HEK293 (cell line): ENCODE measurements at regions not wholly inside any gene's neighbourhood (a gene's known extent, or its start where the extent isn't known, plus 50 kb on each side); places are given as distances from the start of the nearest gene placed in this dataset.

Source experiments
- CTCF ChIA-PET: fragments of 350-600 bp; formaldehyde crosslinking; extraction: SDS; loops from one replicate; lab custom pipeline; 2021; ENCODE audit warnings: antibody characterized with exemption; lab: Yijun Ruan, JAX
- POLR2A ChIA-PET: fragments of 300-600 bp; formaldehyde crosslinking; extraction: SDS; loops from one replicate; lab custom pipeline; 2020; ENCODE audit warnings: antibody characterized with exemption, inconsistent platforms; lab: Yijun Ruan, JAX
- H3K27ac ChIP-seq: fragments of 200-500 bp; sonication (Bioruptor generic); 2 replicates; pipeline ENCODE4 v1.5.1; 2014; ENCODE audit warnings: low read depth, low read length, control low read depth, inconsistent platforms; ENCODE audit errors: extremely low read depth
- H3K36me3 ChIP-seq, 2 experiments: fragments of 200-500 bp in 1 of 2; sonication (Bioruptor generic) in 1 of 2; 1 replicate in 1 of 2; 2 replicates in 1 of 2; pipeline ENCODE4 v1.5.1; 2014 to 2017; ENCODE audit warnings: inconsistent platforms in 2 of 2, low read length in 2 of 2; ENCODE audit not compliant: control insufficient read depth in 2 of 2, insufficient read depth in 1 of 2
- H3K4me1 ChIP-seq: fragments of 200-500 bp; sonication (Bioruptor generic); 2 replicates; pipeline ENCODE4 v1.5.1; 2014; ENCODE audit warnings: mild to moderate bottlenecking, low read length, inconsistent platforms; ENCODE audit not compliant: control insufficient read depth, insufficient read depth
- H3K4me3 ChIP-seq: 2 replicates; pipeline ENCODE4 v1.5.1; 2011; ENCODE audit warnings: low read depth, mild to moderate bottlenecking, control low read depth, low read length, moderate library complexity
- H3K9me3 ChIP-seq: fragments of 200-500 bp; sonication (Bioruptor generic); 2 replicates; pipeline ENCODE4 v1.5.1; 2014; ENCODE audit warnings: low read depth, low read length, inconsistent platforms; ENCODE audit not compliant: control insufficient read depth, insufficient read depth
- CTCF ChIP-seq: fragments of 450-650 bp; formaldehyde crosslinking; IDR thresholded peaks from 2 replicates; pipeline ENCODE4 v1.5.1; 2016; ENCODE audit warnings: missing biosample characterization, missing genetic modification characterization
- GLIS1 ChIP-seq: fragments of 450-650 bp; formaldehyde crosslinking; IDR thresholded peaks from 2 replicates; pipeline ENCODE4 v1.5.1; 2016; ENCODE audit warnings: missing biosample characterization, missing genetic modification characterization
- GLIS2 ChIP-seq: fragments of 450-650 bp; formaldehyde crosslinking; IDR thresholded peaks from 2 replicates; pipeline ENCODE4 v1.5.1; 2016; ENCODE audit warnings: missing biosample characterization, missing genetic modification characterization
- IKZF3 ChIP-seq: fragments of 450-650 bp; IDR thresholded peaks from 2 replicates; pipeline ENCODE4 v1.5.0; 2018; ENCODE audit warnings: missing biosample characterization, mild to moderate bottlenecking, missing genetic modification characterization, moderate library complexity
- KLF16 ChIP-seq: fragments of 450-650 bp; formaldehyde crosslinking; IDR thresholded peaks from 2 replicates; pipeline ENCODE4 v1.5.1; 2017; ENCODE audit warnings: missing biosample characterization, missing genetic modification characterization
- KLF8 ChIP-seq: fragments of 450-650 bp; formaldehyde crosslinking; IDR thresholded peaks from 2 replicates; pipeline ENCODE4 v1.5.1; 2016; ENCODE audit warnings: missing biosample characterization, missing genetic modification characterization
- PRDM1 ChIP-seq: fragments of 450-650 bp; formaldehyde crosslinking; IDR thresholded peaks from 2 replicates; pipeline ENCODE4; 2016; ENCODE audit warnings: missing biosample characterization, missing genetic modification characterization
- PRDM6 ChIP-seq: fragments of 450-650 bp; formaldehyde crosslinking; IDR thresholded peaks from 2 replicates; pipeline ENCODE4 v1.5.1; 2017; ENCODE audit warnings: missing biosample characterization, missing genetic modification characterization
- RBAK ChIP-seq: fragments of 450-650 bp; formaldehyde crosslinking; IDR thresholded peaks from 2 replicates; pipeline ENCODE4 v1.5.1; 2016; ENCODE audit warnings: missing biosample characterization, missing genetic modification characterization
- SP2 ChIP-seq: fragments of 450-650 bp; formaldehyde crosslinking; IDR thresholded peaks from 2 replicates; pipeline ENCODE4 v1.5.1; 2016; ENCODE audit warnings: missing biosample characterization, missing genetic modification characterization
- ZBTB10 ChIP-seq: fragments of 450-650 bp; formaldehyde crosslinking; IDR thresholded peaks from 2 replicates; pipeline ENCODE4 v1.5.1; 2016; ENCODE audit warnings: missing biosample characterization, missing genetic modification characterization
- ZBTB8A ChIP-seq: fragments of 450-650 bp; formaldehyde crosslinking; IDR thresholded peaks from 2 replicates; pipeline ENCODE4 v1.5.1; 2016; ENCODE audit warnings: missing biosample characterization, missing genetic modification characterization
- ZIC2 ChIP-seq: fragments of 450-650 bp; formaldehyde crosslinking; IDR thresholded peaks from 2 replicates; pipeline ENCODE4 v1.5.1; 2016; ENCODE audit warnings: missing biosample characterization, missing genetic modification characterization
- ZNF10 ChIP-seq: fragments of 450-650 bp; formaldehyde crosslinking; IDR thresholded peaks from 2 replicates; pipeline ENCODE4 v1.5.1; 2017; ENCODE audit warnings: missing biosample characterization, missing genetic modification characterization
- ZNF138 ChIP-seq: fragments of 450-650 bp; formaldehyde crosslinking; IDR thresholded peaks from 2 replicates; pipeline ENCODE4 v1.5.1; 2016; ENCODE audit warnings: missing biosample characterization, missing genetic modification characterization, borderline replicate concordance
- ZNF155 ChIP-seq: fragments of 450-650 bp; formaldehyde crosslinking; IDR thresholded peaks from 2 replicates; pipeline ENCODE4 v1.5.1; 2016; ENCODE audit warnings: missing biosample characterization, missing genetic modification characterization
- ZNF157 ChIP-seq: fragments of 450-650 bp; formaldehyde crosslinking; IDR thresholded peaks from 2 replicates; pipeline ENCODE4 v1.5.1; 2016; ENCODE audit warnings: missing biosample characterization, missing genetic modification characterization
- ZNF19 ChIP-seq: fragments of 450-650 bp; formaldehyde crosslinking; IDR thresholded peaks from 2 replicates; pipeline ENCODE4; 2016; ENCODE audit warnings: missing biosample characterization, missing genetic modification characterization, low read depth
- ZNF223 ChIP-seq: fragments of 450-650 bp; formaldehyde crosslinking; IDR thresholded peaks from 2 replicates; pipeline ENCODE4 v1.5.1; 2016; ENCODE audit warnings: missing biosample characterization, missing genetic modification characterization
- ZNF266 ChIP-seq: fragments of 450-650 bp; formaldehyde crosslinking; IDR thresholded peaks from 2 replicates; pipeline ENCODE4 v1.5.1; 2016; ENCODE audit warnings: missing biosample characterization, missing genetic modification characterization, low read depth
- ZNF423 ChIP-seq: fragments of 450-650 bp; formaldehyde crosslinking; IDR thresholded peaks from 2 replicates; pipeline ENCODE4 v1.5.1; 2016; ENCODE audit warnings: missing biosample characterization, missing genetic modification characterization
- ZNF433 ChIP-seq: fragments of 450-650 bp; formaldehyde crosslinking; IDR thresholded peaks from 2 replicates; pipeline ENCODE4 v1.5.1; 2016; ENCODE audit warnings: missing biosample characterization, missing genetic modification characterization, low read depth
- ZNF501 ChIP-seq: fragments of 450-650 bp; formaldehyde crosslinking; IDR thresholded peaks from 2 replicates; pipeline ENCODE4 v1.5.1; 2016; ENCODE audit warnings: missing biosample characterization, missing genetic modification characterization
- ZNF555 ChIP-seq: fragments of 450-650 bp; formaldehyde crosslinking; conservative IDR thresholded peaks from 2 replicates; pipeline ENCODE4 v1.5.1; 2017; ENCODE audit warnings: missing biosample characterization, mild to moderate bottlenecking, missing genetic modification characterization, inconsistent platforms
- ZNF560 ChIP-seq: fragments of 450-650 bp; formaldehyde crosslinking; IDR thresholded peaks from 2 replicates; pipeline ENCODE4 v1.5.1; 2017; ENCODE audit warnings: missing biosample characterization, missing genetic modification characterization, borderline replicate concordance
- ZNF561 ChIP-seq: fragments of 450-650 bp; IDR thresholded peaks from 2 replicates; pipeline ENCODE4 v1.5.1; 2018; ENCODE audit warnings: missing biosample characterization, missing genetic modification characterization, borderline replicate concordance
- ZNF600 ChIP-seq: fragments of 450-650 bp; formaldehyde crosslinking; IDR thresholded peaks from 2 replicates; pipeline ENCODE4 v1.5.1; 2016; ENCODE audit warnings: missing biosample characterization, missing genetic modification characterization
- ZNF654 ChIP-seq: fragments of 450-650 bp; formaldehyde crosslinking; IDR thresholded peaks from 2 replicates; pipeline ENCODE4 v1.5.1; 2016; ENCODE audit warnings: low read depth, missing biosample characterization, missing genetic modification characterization
- ZNF670 ChIP-seq: fragments of 450-650 bp; formaldehyde crosslinking; IDR thresholded peaks from 2 replicates; pipeline ENCODE4 v1.5.1; 2016; ENCODE audit warnings: missing biosample characterization, missing genetic modification characterization, low read depth
- TF ChIP-seq, protein P1 (sequence below): fragments of 450-650 bp; formaldehyde crosslinking; IDR thresholded peaks from 2 replicates; pipeline ENCODE4 v1.5.1; 2017; ENCODE audit warnings: missing biosample characterization, mild to moderate bottlenecking, missing genetic modification characterization, moderate library complexity

GRCh38 chr2:121080013-121080772 lies 204.8 kb downstream of the TFCP2L1 start:
- POLR2A ChIA-PET, result interaction anchor here (1.1 kb wide), 1 partner anchor 384 kb away, joined by 4 read pairs; no protein-coding TSS in a partner anchor
- Histone ChIP-seq H3K9me3 (no peaks in the 10 kb centered on the region), H3K4me3 (no peak overlapping the region), H3K4me1 (peaks cover 3% of the 10 kb centered on the region; the same call in 1 of the 2 replicates), H3K36me3 (no peaks in the 10 kb centered on the region), H3K27ac (no peak overlapping the region)
- CTCF ChIA-PET, result interaction anchor here (0.5 to 9.1 kb wide), 44 partner anchors 8 to 1378 kb away, joined by 3 to 172 read pairs (median 4); no protein-coding TSS in a partner anchor
- peak; percentile 70 for TF ChIP-seq IKZF3
- 0 out of 2 replicates have a peak, but pooled peaks have one; percentile 30 for TF ChIP-seq PRDM1 (tag by site-specific recombination)
- TF ChIP-seq ZNF600 (tag by site-specific recombination), result peak; percentile 92
- no peak for TF ChIP-seq ZNF561 (tag by site-specific recombination)
- no peak for TF ChIP-seq ZBTB8A (tag by site-specific recombination)
- peak; percentile 92 for TF ChIP-seq ZNF654 (tag by site-specific recombination)
- no peak for TF ChIP-seq KLF8 (tag by site-specific recombination)
- TF ChIP-seq ZNF433, result no peak
- TF ChIP-seq CTCF, result peak; percentile 84
- no peak for TF ChIP-seq ZNF223 (tag by site-specific recombination)
- TF ChIP-seq ZNF157 (tag by site-specific recombination), result no peak
- no peak for TF ChIP-seq GLIS2
- no peak for TF ChIP-seq ZNF560 (tag by site-specific recombination)
- TF ChIP-seq PRDM6, result no peak

DNA sequence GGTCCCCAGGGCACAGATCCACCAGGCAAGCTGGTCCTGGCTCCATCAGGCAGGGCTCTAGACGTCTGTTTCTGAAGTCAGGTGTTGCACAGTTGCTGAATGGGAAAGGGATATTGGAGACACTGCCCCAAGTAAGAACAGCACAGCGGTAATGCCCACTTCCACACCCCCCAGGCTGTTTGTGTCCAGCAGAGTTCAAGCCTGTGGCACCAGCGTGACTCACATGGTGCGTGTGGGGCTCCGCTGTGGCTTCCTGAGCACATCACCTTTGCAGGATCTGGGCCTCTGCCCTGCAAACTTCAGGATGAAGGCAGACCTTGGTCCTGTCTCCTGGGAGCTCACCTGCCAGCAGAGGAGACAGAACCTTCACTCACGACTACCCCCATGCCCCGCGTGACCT lies 203.3 kb downstream of the TFCP2L1 start:
- no peak overlapping the region for H3K27ac ChIP-seq
- TF ChIP-seq ZNF138, result no peak
- TF ChIP-seq ZNF423 (tag by site-specific recombination), result no peak
- no peak for TF ChIP-seq ZNF155
- TF ChIP-seq, protein P1, sequence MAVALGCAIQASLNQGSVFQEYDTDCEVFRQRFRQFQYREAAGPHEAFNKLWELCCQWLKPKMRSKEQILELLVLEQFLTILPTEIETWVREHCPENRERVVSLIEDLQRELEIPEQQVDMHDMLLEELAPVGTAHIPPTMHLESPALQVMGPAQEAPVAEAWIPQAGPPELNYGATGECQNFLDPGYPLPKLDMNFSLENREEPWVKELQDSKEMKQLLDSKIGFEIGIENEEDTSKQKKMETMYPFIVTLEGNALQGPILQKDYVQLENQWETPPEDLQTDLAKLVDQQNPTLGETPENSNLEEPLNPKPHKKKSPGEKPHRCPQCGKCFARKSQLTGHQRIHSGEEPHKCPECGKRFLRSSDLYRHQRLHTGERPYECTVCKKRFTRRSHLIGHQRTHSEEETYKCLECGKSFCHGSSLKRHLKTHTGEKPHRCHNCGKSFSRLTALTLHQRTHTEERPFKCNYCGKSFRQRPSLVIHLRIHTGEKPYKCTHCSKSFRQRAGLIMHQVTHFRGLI (tag by site-specific recombination), result no peak
- TF ChIP-seq ZNF157 (tag by site-specific recombination), result no peak
- TF ChIP-seq ZNF670 (tag by site-specific recombination), result no peak
- no peak for TF ChIP-seq ZBTB10
- TF ChIP-seq SP2 (tag by site-specific recombination), result no peak
- no peak for TF ChIP-seq RBAK (tag by site-specific recombination)
- TF ChIP-seq ZNF266 (tag by site-specific recombination), result no peak
- TF ChIP-seq ZIC2 (tag by site-specific recombination), result no peak
- TF ChIP-seq ZNF501, result no peak
- TF ChIP-seq ZNF555 (tag by site-specific recombination), result no peak
- TF ChIP-seq ZNF10 (tag by site-specific recombination), result no peak
- no peak for TF ChIP-seq GLIS1
- TF ChIP-seq KLF16 (tag by site-specific recombination), result no peak
- TF ChIP-seq ZNF19 (tag by site-specific recombination), result no peak

More for the DNA sequence above, 203.3 kb downstream of the TFCP2L1 start:
- Histone ChIP-seq H3K4me3 (no peak overlapping the region), H3K9me3 (no peaks in the 10 kb centered on the region), H3K36me3 (no peaks in the 10 kb centered on the region), H3K4me1 (no peaks in the 10 kb centered on the region)
- ChIA-PET POLR2A (no interaction called here), CTCF (interaction anchor here (0.6 to 9.1 kb wide), 6 partner anchors 14 to 690 kb away, joined by 3 to 172 read pairs (median 3); no protein-coding TSS in a partner anchor)
